ENCODE measurements at regions not wholly inside any gene's neighbourhood (a gene's known extent, or its start where the extent isn't known, plus 50 kb on each side); places are given as distances from the start of the nearest gene placed in this dataset.

DNA sequence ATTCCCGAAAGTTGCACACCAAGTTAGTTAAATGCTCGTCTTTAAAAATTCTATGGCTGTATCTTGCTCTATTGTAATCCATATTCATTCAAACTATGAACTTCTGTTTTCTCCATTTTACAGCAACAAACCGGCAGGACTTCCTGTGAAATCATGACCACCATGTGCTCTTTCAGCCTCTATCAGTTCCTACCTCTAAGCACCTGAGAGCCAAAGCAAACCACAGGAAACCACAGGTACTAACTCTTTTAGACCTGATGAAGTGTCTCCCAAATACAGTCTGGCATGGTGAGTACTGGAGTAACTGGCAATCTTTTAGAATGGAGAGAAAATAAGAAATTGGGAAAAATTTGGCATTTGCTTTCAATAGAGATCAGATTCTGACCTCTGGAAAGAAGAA lies 186.5 kb upstream of the SLITRK3 start:
- Histone ChIP-seq H3K4me3 (no peak overlapping the region), H3K27ac (no peak overlapping the region)
- DNase-seq (ENCODE audit: low read depth in 1 of 2, low spot score in 2 of 2): no peak

GRCh38 chr3:165378761-165379160 lies 182.6 kb upstream of the SLITRK3 start:
- H3K27me3 ChIP-seq (replicated peaks): no peaks in the 10 kb centered on the region
- no peak overlapping the region for H3K27ac ChIP-seq
- DNase-seq (ENCODE audit: low read depth in 1 of 2, low spot score in 2 of 2): no peak
- H3K4me1 ChIP-seq (replicated peaks): no peaks in the 10 kb centered on the region
- no peaks in the 10 kb centered on the region for H3K36me3 ChIP-seq
- no peaks in the 10 kb centered on the region for H3K9me3 ChIP-seq (replicated peaks)
- H3K4me3 ChIP-seq: no peak overlapping the region

More for the DNA sequence above, 186.5 kb upstream of the SLITRK3 start:
- no peaks in the 10 kb centered on the region for H3K4me1 ChIP-seq (replicated peaks)
- H3K36me3 ChIP-seq: no peaks in the 10 kb centered on the region
- H3K9me3 ChIP-seq (replicated peaks): peaks cover 2% of the 10 kb centered on the region; the same call in 1 of the 2 replicates
- no peaks in the 10 kb centered on the region for H3K27me3 ChIP-seq (replicated peaks)

DNA sequence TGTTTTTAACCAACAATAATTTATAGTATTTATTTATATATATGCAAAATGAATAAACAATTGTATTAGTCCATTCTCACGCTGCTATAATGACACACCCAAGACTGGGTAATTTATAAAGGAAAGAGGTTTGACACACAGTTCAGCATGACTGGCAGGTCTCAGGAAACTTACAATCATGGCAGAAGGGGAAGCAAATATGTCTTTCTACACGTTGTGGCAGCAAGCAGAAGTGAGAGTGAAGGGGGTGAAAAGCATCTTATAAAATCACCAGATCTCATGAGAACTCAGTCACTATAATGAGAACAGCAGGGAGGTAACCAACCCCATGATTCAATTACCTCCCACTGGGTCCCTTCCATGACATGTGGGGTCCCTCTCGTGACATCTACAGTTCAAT lies 162.8 kb upstream of the SLITRK3 start:
- Histone ChIP-seq H3K27me3 (replicated peaks) (no peaks in the 10 kb centered on the region), H3K9me3 (replicated peaks) (no peaks in the 10 kb centered on the region), H3K4me1 (replicated peaks) (no peaks in the 10 kb centered on the region), H3K36me3 (no peaks in the 10 kb centered on the region), H3K4me3 (no peak overlapping the region), H3K27ac (no peak overlapping the region)
- no peak for DNase-seq (ENCODE audit: low read depth in 1 of 2, low spot score in 2 of 2)

GRCh38 chr3:165355316-165355715 lies 159.1 kb upstream of the SLITRK3 start:
- no peaks in the 10 kb centered on the region for H3K36me3 ChIP-seq
- H3K4me3 ChIP-seq: no peak overlapping the region
- H3K27ac ChIP-seq: no peak overlapping the region
- no peak for DNase-seq (ENCODE audit: low read depth in 1 of 2, low spot score in 2 of 2)
- H3K4me1 ChIP-seq (replicated peaks): no peaks in the 10 kb centered on the region
- H3K9me3 ChIP-seq (replicated peaks): no peaks in the 10 kb centered on the region
- no peaks in the 10 kb centered on the region for H3K27me3 ChIP-seq (replicated peaks)

- no peak overlapping the region for H3K27ac ChIP-seq
- H3K4me1 ChIP-seq (replicated peaks): no peaks in the 10 kb centered on the region
- H3K9me3 ChIP-seq (replicated peaks): no peaks in the 10 kb centered on the region
- H3K27me3 ChIP-seq (replicated peaks): no peaks in the 10 kb centered on the region
- no peaks in the 10 kb centered on the region for H3K36me3 ChIP-seq
- no peak for DNase-seq (ENCODE audit: low read depth in 1 of 2, low spot score in 2 of 2)
- H3K4me3 ChIP-seq: no peak overlapping the region
Observed at GRCh38 chr3:165347526-165347925, 151.3 kb upstream of the SLITRK3 start.

DNA sequence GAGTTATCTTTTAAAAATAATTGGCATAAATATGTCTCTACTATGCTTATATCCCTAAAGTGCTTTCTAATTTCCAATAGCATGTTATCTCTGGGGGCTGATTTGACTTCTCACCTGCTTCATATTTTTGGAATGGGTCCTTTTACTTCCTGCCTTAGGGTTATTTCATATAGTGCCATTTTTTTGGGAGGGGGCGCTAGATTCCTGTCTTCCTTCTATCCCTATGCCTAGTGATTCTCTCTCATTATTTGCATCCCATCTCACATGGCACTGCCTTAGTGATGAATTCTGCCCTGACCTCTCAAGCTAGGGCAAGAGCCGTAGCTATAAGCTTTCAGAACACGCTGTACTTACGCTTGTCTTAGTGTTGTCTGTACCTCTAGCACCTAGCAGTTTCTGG lies 150.3 kb upstream of the SLITRK3 start:
- DNase-seq (ENCODE audit: low read depth in 1 of 2, low spot score in 2 of 2): no peak
- Histone ChIP-seq H3K36me3 (no peaks in the 10 kb centered on the region), H3K4me1 (replicated peaks) (no peaks in the 10 kb centered on the region), H3K4me3 (no peak overlapping the region), H3K27me3 (replicated peaks) (no peaks in the 10 kb centered on the region), H3K27ac (no peak overlapping the region), H3K9me3 (replicated peaks) (no peaks in the 10 kb centered on the region)

GRCh38 chr3:165343185-165343584 lies 147.0 kb upstream of the SLITRK3 start:
- Histone ChIP-seq H3K4me3 (no peak overlapping the region), H3K27ac (no peak overlapping the region), H3K36me3 (no peaks in the 10 kb centered on the region), H3K4me1 (replicated peaks) (no peaks in the 10 kb centered on the region), H3K27me3 (replicated peaks) (no peaks in the 10 kb centered on the region), H3K9me3 (replicated peaks) (no peaks in the 10 kb centered on the region)
- DNase-seq (ENCODE audit: low read depth in 1 of 2, low spot score in 2 of 2): no peak

DNA sequence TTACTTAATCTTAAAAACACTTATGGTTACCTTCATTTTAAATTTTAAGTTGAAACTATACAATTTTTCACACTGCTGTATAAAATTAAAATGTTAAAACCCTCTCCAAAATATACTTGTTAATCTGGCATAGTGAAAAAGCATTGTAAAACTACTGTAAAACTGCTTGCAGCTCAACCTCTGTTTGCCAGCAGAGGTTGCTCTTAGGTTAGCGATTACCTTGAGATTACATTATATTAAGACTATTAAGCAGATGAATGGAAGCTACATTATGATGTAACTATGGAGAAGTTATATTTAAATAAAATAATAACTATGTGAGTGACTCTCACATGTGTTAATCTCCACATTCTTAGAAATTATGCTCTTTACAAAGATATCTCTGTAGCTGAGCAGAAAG lies 143.6 kb upstream of the SLITRK3 start:
- Histone ChIP-seq H3K9me3 (replicated peaks) (no peaks in the 10 kb centered on the region), H3K27me3 (replicated peaks) (no peaks in the 10 kb centered on the region), H3K36me3 (no peaks in the 10 kb centered on the region), H3K4me3 (no peak overlapping the region), H3K27ac (no peak overlapping the region), H3K4me1 (replicated peaks) (no peaks in the 10 kb centered on the region)
- no peak for DNase-seq (ENCODE audit: low read depth in 1 of 2, low spot score in 2 of 2)

DNA sequence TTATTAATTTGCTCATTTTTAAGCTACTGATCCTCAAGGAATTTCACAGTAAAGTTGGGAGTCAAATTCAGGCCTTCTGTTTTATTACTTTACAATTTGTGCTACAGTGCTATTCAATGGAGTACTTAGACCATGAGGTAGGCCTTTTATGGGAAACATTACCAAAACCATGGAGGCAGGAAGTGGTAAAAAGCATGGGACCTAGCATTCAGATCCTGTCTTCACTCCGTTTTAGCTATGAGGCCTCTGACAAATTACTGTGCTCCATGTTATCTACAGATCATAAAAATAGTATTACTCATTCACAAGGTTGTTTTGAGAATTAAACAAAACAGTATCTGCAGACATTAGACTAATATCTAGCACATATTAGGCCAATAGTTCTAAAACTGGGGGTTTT lies 140.6 kb upstream of the SLITRK3 start:
- no peaks in the 10 kb centered on the region for H3K4me1 ChIP-seq (replicated peaks)
- no peak for DNase-seq (ENCODE audit: low read depth in 1 of 2, low spot score in 2 of 2)

More for the DNA sequence above, 140.6 kb upstream of the SLITRK3 start:
- Histone ChIP-seq H3K9me3 (replicated peaks) (no peaks in the 10 kb centered on the region), H3K27ac (no peak overlapping the region), H3K36me3 (no peaks in the 10 kb centered on the region), H3K4me3 (no peak overlapping the region), H3K27me3 (replicated peaks) (no peaks in the 10 kb centered on the region)
